HG03521 (cell line): ENCODE measurements at regions not wholly inside any gene's neighbourhood (a gene's known extent, or its start where the extent isn't known, plus 50 kb on each side); places are given as distances from the start of the nearest gene placed in this dataset.

Experiments
- ATAC-seq: cut with Tn5 transposase; IDR thresholded peaks from one replicate; pipeline ENCODE4 v1.9.1; 2021; ENCODE audit warnings: mild to moderate bottlenecking, moderate library complexity; ENCODE audit not compliant: unreplicated experiment

- ATAC-seq: no peak
These were observed 122.7 kb upstream of the ADRA1D start for GRCh38 chr20:4371623-4372251.

GRCh38 chr20:4370851-4371250, 121.8 kb upstream of the ADRA1D start:
- no peak for ATAC-seq

- no peak for ATAC-seq
These were observed 120.7 kb upstream of the ADRA1D start for GRCh38 chr20:4369798-4370124.

GRCh38 chr20:4369119-4369797, 120.2 kb upstream of the ADRA1D start:
- ATAC-seq: no peak

- no peak for ATAC-seq
These were observed 117.0 kb upstream of the ADRA1D start for GRCh38 chr20:4366076-4366475.

GRCh38 chr20:4358552-4358951, 109.5 kb upstream of the ADRA1D start:
- no peak for ATAC-seq

GRCh38 chr20:4352348-4352747, 103.3 kb upstream of the ADRA1D start:
- ATAC-seq: no peak

GRCh38 chr20:4350096-4350495, 101.0 kb upstream of the ADRA1D start:
- ATAC-seq: no peak

GRCh38 chr20:4344670-4345069, 95.6 kb upstream of the ADRA1D start:
- no peak for ATAC-seq

- no peak for ATAC-seq
These were observed 93.5 kb upstream of the ADRA1D start for GRCh38 chr20:4342609-4343008.

GRCh38 chr20:4341804-4342485, 92.9 kb upstream of the ADRA1D start:
- ATAC-seq: no peak

GRCh38 chr20:4335722-4336121, 86.6 kb upstream of the ADRA1D start:
- no peak for ATAC-seq

GRCh38 chr20:4332121-4332860, 83.2 kb upstream of the ADRA1D start:
- ATAC-seq: no peak

- no peak for ATAC-seq
These were observed 80.9 kb upstream of the ADRA1D start for GRCh38 chr20:4330011-4330410.

GRCh38 chr20:4329232-4329631, 80.1 kb upstream of the ADRA1D start:
- no peak for ATAC-seq

GRCh38 chr20:4328541-4328940, 79.5 kb upstream of the ADRA1D start:
- ATAC-seq: no peak

GRCh38 chr20:4327956-4328355, 78.9 kb upstream of the ADRA1D start:
- ATAC-seq: no peak

- no peak for ATAC-seq
These were observed 77.3 kb upstream of the ADRA1D start for GRCh38 chr20:4326195-4327065.

- no peak for ATAC-seq
These were observed 76.6 kb upstream of the ADRA1D start for GRCh38 chr20:4325548-4326187.

GRCh38 chr20:4324611-4325243, 75.6 kb upstream of the ADRA1D start:
- ATAC-seq: no peak
